ENCODE measurements at regions not wholly inside any gene's neighbourhood (a gene's known extent, or its start where the extent isn't known, plus 50 kb on each side); places are given as distances from the start of the nearest gene placed in this dataset.

DNA sequence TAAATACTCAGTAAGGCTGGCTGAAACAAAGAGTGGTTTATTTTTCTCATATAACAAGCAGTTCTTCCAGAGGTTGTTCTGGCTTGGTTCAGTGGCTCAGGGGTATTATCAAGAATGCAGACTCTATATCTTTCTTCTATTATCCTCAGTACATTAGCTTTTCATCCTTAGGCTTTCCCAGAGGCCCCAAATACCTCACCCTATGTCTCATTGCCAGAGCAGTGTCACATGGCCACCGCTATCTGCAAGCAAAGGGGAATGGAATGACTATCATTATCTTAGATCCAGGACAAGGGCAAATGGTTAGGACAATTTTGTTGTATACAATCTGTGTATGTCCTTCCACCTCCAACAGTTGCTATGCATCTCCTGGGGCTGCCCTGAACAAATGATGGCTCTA is 69.0 kb upstream of the SNX2 start (continued):
- TF ChIP-seq, protein P1, sequence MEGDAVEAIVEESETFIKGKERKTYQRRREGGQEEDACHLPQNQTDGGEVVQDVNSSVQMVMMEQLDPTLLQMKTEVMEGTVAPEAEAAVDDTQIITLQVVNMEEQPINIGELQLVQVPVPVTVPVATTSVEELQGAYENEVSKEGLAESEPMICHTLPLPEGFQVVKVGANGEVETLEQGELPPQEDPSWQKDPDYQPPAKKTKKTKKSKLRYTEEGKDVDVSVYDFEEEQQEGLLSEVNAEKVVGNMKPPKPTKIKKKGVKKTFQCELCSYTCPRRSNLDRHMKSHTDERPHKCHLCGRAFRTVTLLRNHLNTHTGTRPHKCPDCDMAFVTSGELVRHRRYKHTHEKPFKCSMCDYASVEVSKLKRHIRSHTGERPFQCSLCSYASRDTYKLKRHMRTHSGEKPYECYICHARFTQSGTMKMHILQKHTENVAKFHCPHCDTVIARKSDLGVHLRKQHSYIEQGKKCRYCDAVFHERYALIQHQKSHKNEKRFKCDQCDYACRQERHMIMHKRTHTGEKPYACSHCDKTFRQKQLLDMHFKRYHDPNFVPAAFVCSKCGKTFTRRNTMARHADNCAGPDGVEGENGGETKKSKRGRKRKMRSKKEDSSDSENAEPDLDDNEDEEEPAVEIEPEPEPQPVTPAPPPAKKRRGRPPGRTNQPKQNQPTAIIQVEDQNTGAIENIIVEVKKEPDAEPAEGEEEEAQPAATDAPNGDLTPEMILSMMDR (IDR thresholded peaks at IDR 0.05 in 2 of 3, conservative IDR thresholded peaks at IDR 0.05 in 1 of 3; ENCODE audit: borderline replicate concordance in 1 of 3, insufficient read depth in 1 of 3, low read depth in 2 of 3, low read length in 2 of 3) = no peak
- TF ChIP-seq POLR2AphosphoS5 (IDR thresholded peaks at IDR 0.05; ENCODE audit: low read depth, low read length) = no peak

GRCh38 chr5:122707796-122708195 is 67.1 kb upstream of the SNX2 start:
- H3K36me3 ChIP-seq (ENCODE audit: control insufficient read depth in 1 of 2, insufficient read depth in 2 of 2, low read length in 2 of 2) = no peaks in the 10 kb centered on the region
- DNase-seq (ENCODE audit: low read depth, low spot score) (no peak), ATAC-seq (no peak)
- TF ChIP-seq ZFX (IDR thresholded peaks at IDR 0.05) (no peak), CEBPB (IDR thresholded peaks at IDR 0.05; ENCODE audit: low read depth) (no peak), RAD21 (IDR thresholded peaks at IDR 0.05; ENCODE audit: low read depth) (no peak), SRF (IDR thresholded peaks at IDR 0.05; ENCODE audit: low read depth) (no peak), CBX3 (IDR thresholded peaks at IDR 0.05; ENCODE audit: low read depth) (no peak), MAX (IDR thresholded peaks at IDR 0.05) (no peak), EGR1 (IDR thresholded peaks at IDR 0.05; ENCODE audit: low read depth) (no peak), YY1 (IDR thresholded peaks at IDR 0.05; ENCODE audit: extremely low read depth, insufficient replicate concordance, low read depth, low read length) (no peak), EZH2 (IDR thresholded peaks at IDR 0.05) (no peak), ATF3 (IDR thresholded peaks at IDR 0.05) (no peak), POLR2AphosphoS5 (IDR thresholded peaks at IDR 0.05; ENCODE audit: low read depth, low read length) (no peak), SP1 (IDR thresholded peaks at IDR 0.05; ENCODE audit: low read depth) (no peak), TCF7L2 (IDR thresholded peaks at IDR 0.05; ENCODE audit: borderline replicate concordance, extremely low read depth, insufficient read depth, insufficient read length) (no peak), JUND (IDR thresholded peaks at IDR 0.05) (no peak), EZH2phosphoT487 (IDR thresholded peaks at IDR 0.05; ENCODE audit: borderline replicate concordance) (no peak), SIN3A (IDR thresholded peaks at IDR 0.05; ENCODE audit: low read depth) (no peak), FOSL1 (IDR thresholded peaks at IDR 0.05; ENCODE audit: low read depth) (no peak)
- TF ChIP-seq, protein P1 (IDR thresholded peaks at IDR 0.05 in 2 of 3, conservative IDR thresholded peaks at IDR 0.05 in 1 of 3; ENCODE audit: borderline replicate concordance in 1 of 3, insufficient read depth in 1 of 3, low read depth in 2 of 3, low read length in 2 of 3) = no peak
- TF ChIP-seq, protein P2, sequence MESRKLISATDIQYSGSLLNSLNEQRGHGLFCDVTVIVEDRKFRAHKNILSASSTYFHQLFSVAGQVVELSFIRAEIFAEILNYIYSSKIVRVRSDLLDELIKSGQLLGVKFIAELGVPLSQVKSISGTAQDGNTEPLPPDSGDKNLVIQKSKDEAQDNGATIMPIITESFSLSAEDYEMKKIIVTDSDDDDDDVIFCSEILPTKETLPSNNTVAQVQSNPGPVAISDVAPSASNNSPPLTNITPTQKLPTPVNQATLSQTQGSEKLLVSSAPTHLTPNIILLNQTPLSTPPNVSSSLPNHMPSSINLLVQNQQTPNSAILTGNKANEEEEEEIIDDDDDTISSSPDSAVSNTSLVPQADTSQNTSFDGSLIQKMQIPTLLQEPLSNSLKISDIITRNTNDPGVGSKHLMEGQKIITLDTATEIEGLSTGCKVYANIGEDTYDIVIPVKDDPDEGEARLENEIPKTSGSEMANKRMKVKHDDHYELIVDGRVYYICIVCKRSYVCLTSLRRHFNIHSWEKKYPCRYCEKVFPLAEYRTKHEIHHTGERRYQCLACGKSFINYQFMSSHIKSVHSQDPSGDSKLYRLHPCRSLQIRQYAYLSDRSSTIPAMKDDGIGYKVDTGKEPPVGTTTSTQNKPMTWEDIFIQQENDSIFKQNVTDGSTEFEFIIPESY (IDR thresholded peaks at IDR 0.05; ENCODE audit: extremely low read depth, insufficient replicate concordance, low read length) = no peak
- no peak overlapping the region for H3K4me2 ChIP-seq (ENCODE audit: low read length)
- no peaks in the 10 kb centered on the region for H3K27me3 ChIP-seq (ENCODE audit: insufficient read depth, low read length)
- BruUV-seq (replicated peaks) = no TSS peak
- H4K20me1 ChIP-seq (ENCODE audit: insufficient read depth) = no peaks in the 10 kb centered on the region
- no peak overlapping the region for H3K27ac ChIP-seq (ENCODE audit: low read depth, low read length)
- POLR2A ChIA-PET = no interaction called here
- H3K4me3 ChIP-seq (replicated peaks in 1 of 2; ENCODE audit: low read depth in 1 of 2, low read length in 2 of 2) = no peak overlapping the region
- no peak overlapping the region for H3K9ac ChIP-seq (ENCODE audit: low read length)
- RAD21 ChIA-PET (ENCODE audit: low non-redundant PET in 1 of 2, low total read pairs in 2 of 2, uncharacterized antibody in 2 of 2, unreplicated experiment in 2 of 2) = no interaction called here
- no peaks in the 10 kb centered on the region for H3K79me2 ChIP-seq (ENCODE audit: insufficient read depth, low read length)
- no peak overlapping the region for H2AFZ ChIP-seq (ENCODE audit: low read depth, low read length, poor library complexity, severe bottlenecking)
- CTCF ChIA-PET = interaction anchor here (0.7 kb wide), 1 partner anchor 10 kb away, joined by 3 read pairs; no protein-coding TSS in a partner anchor
- H3K9me3 ChIP-seq (ENCODE audit: control insufficient read depth in 1 of 2, insufficient read depth in 1 of 2, low read depth in 1 of 2, low read length in 2 of 2) = no peaks in the 10 kb centered on the region
- intact Hi-C loops (cut with micrococcal nuclease) = loop anchor here (10.0 kb wide), 1 partner anchor 177 kb away; no protein-coding TSS in a partner anchor
- no peaks in the 10 kb centered on the region for H3K9me2 ChIP-seq (ENCODE audit: insufficient read depth)
- H3K4me1 ChIP-seq (ENCODE audit: control insufficient read depth in 1 of 2, insufficient read depth in 2 of 2, low read length in 2 of 2) = no peaks in the 10 kb centered on the region
